ENCODE measurements at regions not wholly inside any gene's neighbourhood (a gene's known extent, or its start where the extent isn't known, plus 50 kb on each side); places are given as distances from the start of the nearest gene placed in this dataset.

DNA sequence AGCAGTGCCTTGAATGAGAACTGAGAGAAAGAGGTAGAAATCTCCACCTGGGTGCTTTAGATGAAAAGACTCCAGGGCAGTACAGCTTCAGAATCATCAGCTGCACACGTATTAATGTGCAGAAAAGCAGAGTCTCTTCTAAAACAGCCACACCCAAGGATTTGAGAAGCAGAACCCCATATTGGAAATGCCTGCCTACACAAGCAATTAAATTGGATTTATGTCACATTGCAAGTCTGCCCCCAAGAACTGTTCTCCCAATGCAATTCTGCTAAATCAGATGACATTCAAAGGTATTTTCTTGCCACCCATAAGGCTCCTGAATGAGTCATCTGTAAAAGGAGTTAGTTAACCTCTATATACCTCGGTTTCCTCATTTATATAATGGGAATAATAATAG lies 326.0 kb upstream of the C16orf82 start:
- DNase-seq (ENCODE audit: low read depth) = no peak
- Histone ChIP-seq H3K36me3 (ENCODE audit: control insufficient read depth, insufficient read depth, low read length) (no peaks in the 10 kb centered on the region), H3K4me3 (ENCODE audit: low read depth, low read length) (no peak overlapping the region), H3K27me3 (ENCODE audit: control insufficient read depth, insufficient read depth, low read length) (no peaks in the 10 kb centered on the region)
- TF ChIP-seq CTCF (IDR thresholded peaks at IDR 0.05; ENCODE audit: insufficient read depth, low read length, poor library complexity, severe bottlenecking) = no peak

DNA sequence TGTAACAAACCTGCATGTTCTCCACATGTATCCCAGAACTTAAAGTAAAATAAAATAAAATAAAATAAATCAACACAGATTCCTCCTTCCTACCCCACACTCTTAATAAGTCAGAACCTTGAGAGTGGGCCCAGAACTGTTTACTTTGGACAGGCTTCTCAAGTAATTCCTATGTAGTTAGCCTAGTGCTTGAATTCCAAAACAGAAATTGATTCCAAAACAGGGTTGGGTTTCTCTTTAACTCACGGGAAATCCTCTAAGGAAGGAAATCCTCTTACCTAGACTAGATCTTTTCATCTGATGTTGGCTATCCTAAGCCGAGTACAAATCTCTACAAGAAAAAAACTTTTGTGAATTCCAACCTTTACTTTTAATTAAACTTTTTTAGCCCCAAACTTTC lies 324.7 kb upstream of the C16orf82 start:
- H3K27me3 ChIP-seq (ENCODE audit: control insufficient read depth, insufficient read depth, low read length) = no peaks in the 10 kb centered on the region
- H3K36me3 ChIP-seq (ENCODE audit: control insufficient read depth, insufficient read depth, low read length) = no peaks in the 10 kb centered on the region
- no peak for TF ChIP-seq CTCF (IDR thresholded peaks at IDR 0.05; ENCODE audit: insufficient read depth, low read length, poor library complexity, severe bottlenecking)
- no peak for DNase-seq (ENCODE audit: low read depth)
- H3K4me3 ChIP-seq (ENCODE audit: low read depth, low read length) = no peak overlapping the region

GRCh38 chr16:26744430-26744829 lies 322.3 kb upstream of the C16orf82 start:
- Histone ChIP-seq H3K36me3 (ENCODE audit: control insufficient read depth, insufficient read depth, low read length) (no peaks in the 10 kb centered on the region), H3K4me3 (ENCODE audit: low read depth, low read length) (no peak overlapping the region), H3K27me3 (ENCODE audit: control insufficient read depth, insufficient read depth, low read length) (no peaks in the 10 kb centered on the region)
- no peak for TF ChIP-seq CTCF (IDR thresholded peaks at IDR 0.05; ENCODE audit: insufficient read depth, low read length, poor library complexity, severe bottlenecking)
- no peak for DNase-seq (ENCODE audit: low read depth)

DNA sequence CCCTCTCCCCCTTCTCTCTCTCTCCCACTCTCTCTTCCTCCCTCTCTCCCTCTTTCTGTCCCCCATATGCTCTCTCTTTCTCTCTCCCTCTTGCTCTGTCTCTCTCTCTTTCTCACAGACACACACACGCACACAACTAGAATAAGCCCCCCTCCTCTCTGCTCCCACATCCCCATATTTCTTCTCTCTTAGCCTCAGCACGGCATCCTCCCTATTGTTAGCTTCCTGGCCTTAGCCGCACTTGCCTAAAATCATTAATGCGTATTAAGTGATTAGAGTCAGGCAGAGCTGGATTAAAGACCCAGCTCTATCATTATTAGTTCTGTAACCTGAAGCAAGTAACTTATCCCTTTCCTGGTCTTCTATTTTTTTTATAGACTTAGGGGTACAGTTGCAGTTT lies 319.0 kb upstream of the C16orf82 start:
- Histone ChIP-seq H3K36me3 (ENCODE audit: control insufficient read depth, insufficient read depth, low read length) (no peaks in the 10 kb centered on the region), H3K4me3 (ENCODE audit: low read depth, low read length) (no peak overlapping the region), H3K27me3 (ENCODE audit: control insufficient read depth, insufficient read depth, low read length) (no peaks in the 10 kb centered on the region)
- TF ChIP-seq CTCF (IDR thresholded peaks at IDR 0.05; ENCODE audit: insufficient read depth, low read length, poor library complexity, severe bottlenecking) = no peak
- no peak for DNase-seq (ENCODE audit: low read depth)

DNA sequence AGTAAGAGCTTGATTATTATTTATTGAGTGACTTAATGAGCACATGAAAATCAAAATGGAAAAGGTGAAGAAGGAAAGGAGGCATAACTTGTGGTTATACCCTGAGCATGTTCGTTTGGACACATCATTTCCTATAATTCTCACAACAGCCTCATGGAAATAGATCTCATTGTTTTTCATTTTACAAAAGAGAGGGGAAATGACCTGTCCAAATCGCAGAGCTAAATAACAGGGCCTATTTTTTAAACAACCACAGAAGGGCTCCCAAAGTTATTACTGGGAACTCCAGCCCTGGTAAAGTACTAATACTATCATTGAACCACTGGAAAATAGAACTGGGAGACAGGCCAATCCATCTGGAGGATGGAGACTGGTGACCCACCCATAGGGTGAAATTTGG lies 317.7 kb upstream of the C16orf82 start:
- no peak for TF ChIP-seq CTCF (IDR thresholded peaks at IDR 0.05; ENCODE audit: insufficient read depth, low read length, poor library complexity, severe bottlenecking)
- no peaks in the 10 kb centered on the region for H3K27me3 ChIP-seq (ENCODE audit: control insufficient read depth, insufficient read depth, low read length)
- no peak overlapping the region for H3K4me3 ChIP-seq (ENCODE audit: low read depth, low read length)
- no peaks in the 10 kb centered on the region for H3K36me3 ChIP-seq (ENCODE audit: control insufficient read depth, insufficient read depth, low read length)
- DNase-seq (ENCODE audit: low read depth) = no peak

DNA sequence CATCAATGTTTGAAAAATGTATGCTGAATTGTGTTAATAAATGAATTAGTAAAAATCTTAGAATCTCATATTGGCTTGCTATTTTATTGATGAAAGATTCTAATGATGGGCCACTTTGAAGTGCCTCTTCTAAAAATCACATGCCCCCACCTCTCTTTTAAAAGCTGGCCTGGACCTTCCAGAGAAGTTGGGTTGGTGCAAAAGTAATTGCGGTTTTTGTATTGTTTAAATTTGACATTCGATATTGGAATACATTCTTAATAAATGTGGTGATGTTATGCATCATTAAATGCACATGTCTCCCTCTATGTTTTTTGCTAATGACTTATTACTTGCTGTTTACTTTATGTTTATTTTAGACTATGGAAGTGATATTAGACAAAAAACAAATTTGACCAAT lies 314.6 kb upstream of the C16orf82 start:
- Histone ChIP-seq H3K27me3 (ENCODE audit: control insufficient read depth, insufficient read depth, low read length) (no peaks in the 10 kb centered on the region), H3K36me3 (ENCODE audit: control insufficient read depth, insufficient read depth, low read length) (no peaks in the 10 kb centered on the region), H3K4me3 (ENCODE audit: low read depth, low read length) (no peak overlapping the region)
- no peak for DNase-seq (ENCODE audit: low read depth)
- TF ChIP-seq CTCF (IDR thresholded peaks at IDR 0.05; ENCODE audit: insufficient read depth, low read length, poor library complexity, severe bottlenecking) = no peak
